ENCODE measurements at regions not wholly inside any gene's neighbourhood (a gene's known extent, or its start where the extent isn't known, plus 50 kb on each side); places are given as distances from the start of the nearest gene placed in this dataset.
"Not testable (repeated sequence)": the region's sequence is repeated elsewhere in the genome, so short reads cannot be mapped to it uniquely, and the experiment has no call there.

DNA sequence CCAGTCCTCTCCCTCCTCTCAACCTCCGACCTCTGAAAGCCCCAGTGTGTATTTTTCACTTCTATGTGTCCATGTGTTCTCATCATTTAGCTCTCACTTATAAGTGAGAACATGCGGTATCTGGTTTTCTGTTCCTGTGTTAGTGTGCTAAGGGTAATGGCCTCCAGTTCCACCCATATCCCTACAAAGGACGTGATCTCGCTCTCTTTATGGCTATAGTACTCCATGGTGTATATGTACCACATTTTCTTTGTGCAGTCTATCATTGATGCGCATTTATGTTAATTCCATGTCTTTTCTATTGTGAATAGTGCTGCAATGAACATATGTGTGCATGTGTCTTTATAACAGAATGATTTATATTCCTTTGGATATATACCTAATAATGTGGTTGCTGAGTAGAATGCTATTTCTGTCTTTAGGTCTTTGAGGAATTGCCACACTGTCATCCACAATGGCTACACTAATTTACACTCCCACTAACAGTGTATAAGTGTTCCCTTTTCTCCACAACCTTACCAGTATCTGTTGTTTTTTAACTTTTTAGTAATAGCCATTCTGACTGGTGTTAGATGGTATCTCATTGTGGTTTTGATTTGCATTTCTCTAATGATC is 749.3 kb upstream of the ARRDC3 start:
- TF ChIP-seq CTCF (IDR thresholded peaks at IDR 0.05; ENCODE audit: insufficient read depth, low read length); POLR2AphosphoS5 (IDR thresholded peaks at IDR 0.05; ENCODE audit: low read depth): not testable (repeated sequence)

Measured in HL-60 (cell line).